ENCODE measurements at regions not wholly inside any gene's neighbourhood (a gene's known extent, or its start where the extent isn't known, plus 50 kb on each side); places are given as distances from the start of the nearest gene placed in this dataset.

GRCh38 chr4:24656906-24657305 lies 72.6 kb upstream of the DHX15 start:
- Mint-ChIP-seq H3K4me1 (peaks cover 16 to 21% of the 10 kb centered on the region in 2 donors), H3K4me3 (no peak overlapping the region), H3K9me3 (peaks cover 0 to 2% (median 0%) of the 10 kb centered on the region in 6 donors), H3K27me3 (ENCODE audit: low read depth in 3 of 3) (peaks cover 6 to 24% (median 16%) of the 10 kb centered on the region in 3 donors), H3K27ac (no peak overlapping the region), H3K36me3 (no peaks in the 10 kb centered on the region)
- DNase-seq = no peak

- Mint-ChIP-seq H3K27ac (peak overlapping the region in 2 of 6 donors; percentile 51 to 75), H3K4me1 (peaks cover 16 to 21% of the 10 kb centered on the region in 2 donors), H3K36me3 (no peaks in the 10 kb centered on the region), H3K4me3 (peak overlapping the region in 4 of 5 donors; percentile 12 to 73 (median 41)), H3K9me3 (peaks cover 0 to 2% (median 0%) of the 10 kb centered on the region in 6 donors), H3K27me3 (ENCODE audit: low read depth in 3 of 3) (peaks cover 8 to 20% (median 16%) of the 10 kb centered on the region in 3 donors)
- DNase-seq = peak; percentile 19 to 37 (median 35)
Measured at GRCh38 chr4:24657768-24658617, 73.6 kb upstream of the DHX15 start.

DNA sequence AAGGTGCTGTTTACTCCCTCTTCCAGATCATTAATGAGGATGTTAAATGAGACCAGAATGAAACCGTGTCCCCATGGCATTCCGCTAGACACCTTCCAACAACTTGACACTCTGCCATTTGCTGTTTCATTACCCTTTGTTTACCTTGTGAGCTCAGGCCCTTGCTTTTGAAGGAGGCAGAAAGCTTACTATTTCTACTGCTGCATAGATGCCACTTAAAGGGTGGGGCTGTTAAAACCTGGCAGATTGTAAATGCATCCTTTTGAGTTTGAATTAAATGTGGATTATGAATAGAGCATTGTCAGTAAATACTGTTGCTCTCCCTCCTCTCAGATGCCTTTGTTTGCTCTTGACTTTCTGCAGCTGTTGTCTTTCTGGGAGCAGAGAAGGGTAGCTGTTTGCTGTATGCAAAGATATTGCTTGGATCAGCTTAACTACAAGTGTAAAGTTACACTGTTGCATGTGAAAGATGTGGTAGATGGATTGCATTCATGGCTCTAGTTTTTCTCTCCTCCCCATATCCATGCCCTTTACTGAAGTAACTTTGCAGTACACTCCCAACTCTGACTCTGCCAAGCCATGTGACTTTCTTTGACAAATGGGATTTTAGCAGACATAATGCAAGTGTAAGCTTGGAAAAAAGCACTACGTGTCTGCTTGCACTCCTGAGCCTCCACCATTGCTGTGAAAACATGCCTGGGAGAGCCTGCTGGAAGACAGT lies 75.0 kb upstream of the DHX15 start:
- Mint-ChIP-seq H3K27me3 (ENCODE audit: low read depth in 3 of 3) (peaks cover 6 to 19% (median 13%) of the 10 kb centered on the region in 3 donors), H3K27ac (no peak overlapping the region)

DNA sequence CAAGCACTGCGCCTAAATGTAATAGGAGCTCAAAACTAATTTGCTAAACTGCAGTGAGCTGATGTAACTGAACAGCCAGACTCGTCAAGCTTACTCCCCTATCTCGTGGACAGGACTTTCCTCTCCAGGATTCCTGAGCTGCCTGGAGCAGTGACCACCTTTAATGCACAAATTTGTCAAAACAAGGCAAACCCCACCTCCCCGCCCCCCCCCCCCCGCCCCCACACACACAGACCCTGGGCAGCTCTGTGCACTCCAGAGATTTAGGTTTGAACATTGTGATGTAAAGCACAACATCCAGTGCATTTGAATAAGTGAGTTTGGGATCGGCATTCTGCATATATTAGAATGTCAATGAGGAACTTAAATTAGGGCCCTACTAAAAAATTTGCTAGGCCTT lies 77.7 kb upstream of the DHX15 start:
- peaks cover 13 to 21% of the 10 kb centered on the region in 2 donors for H3K4me1 Mint-ChIP-seq
- DNase-seq = no peak
- no peaks in the 10 kb centered on the region for H3K36me3 Mint-ChIP-seq
- no peak overlapping the region for H3K27ac Mint-ChIP-seq
- H3K4me3 Mint-ChIP-seq = no peak overlapping the region
- H3K9me3 Mint-ChIP-seq = no peaks in the 10 kb centered on the region
- H3K27me3 Mint-ChIP-seq (ENCODE audit: low read depth in 3 of 3) = peaks cover 3 to 7% (median 6%) of the 10 kb centered on the region in 3 donors

More for the DNA sequence above, 75.0 kb upstream of the DHX15 start:
- Mint-ChIP-seq H3K4me3 (no peak overlapping the region), H3K36me3 (no peaks in the 10 kb centered on the region), H3K4me1 (peaks cover 16 to 21% of the 10 kb centered on the region in 2 donors), H3K9me3 (no peaks in the 10 kb centered on the region)
- DNase-seq = no peak

DNA sequence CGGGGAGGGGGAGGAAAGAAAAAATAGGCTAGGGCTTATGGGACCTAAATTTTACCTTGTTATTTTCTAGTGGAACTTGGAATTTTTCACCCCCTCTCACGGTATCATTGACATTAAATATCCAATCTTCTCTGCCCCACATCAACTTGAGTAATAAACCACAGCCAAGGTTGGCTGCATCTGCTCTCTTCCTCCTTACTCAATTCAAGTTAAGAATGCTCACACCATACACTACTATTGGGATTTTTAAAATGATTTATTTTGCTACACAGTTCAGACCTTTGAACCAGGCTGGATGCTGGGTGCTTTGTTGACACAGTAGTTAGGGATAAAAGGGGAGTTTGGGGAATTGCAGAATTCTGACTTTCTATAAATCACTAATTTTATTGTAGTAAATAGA lies 78.2 kb upstream of the DHX15 start:
- H3K4me3 Mint-ChIP-seq = no peak overlapping the region
- H3K27ac Mint-ChIP-seq = no peak overlapping the region

GRCh38 chr4:24664956-24665355 lies 80.6 kb upstream of the DHX15 start:
- Mint-ChIP-seq H3K4me3 (no peak overlapping the region), H3K36me3 (no peaks in the 10 kb centered on the region), H3K27me3 (ENCODE audit: low read depth in 3 of 3) (peaks cover 0 to 4% (median 4%) of the 10 kb centered on the region in 3 donors), H3K4me1 (no peaks in the 10 kb centered on the region), H3K27ac (no peak overlapping the region), H3K9me3 (no peaks in the 10 kb centered on the region)
- DNase-seq = no peak

More for the DNA sequence above, 78.2 kb upstream of the DHX15 start:
- Mint-ChIP-seq H3K9me3 (no peaks in the 10 kb centered on the region), H3K27me3 (ENCODE audit: low read depth in 3 of 3) (peaks cover 3 to 7% (median 6%) of the 10 kb centered on the region in 3 donors), H3K36me3 (no peaks in the 10 kb centered on the region), H3K4me1 (peaks cover 13 to 21% of the 10 kb centered on the region in 2 donors)
- no peak for DNase-seq

- Mint-ChIP-seq H3K4me3 (no peak overlapping the region), H3K36me3 (no peaks in the 10 kb centered on the region), H3K9me3 (no peaks in the 10 kb centered on the region), H3K4me1 (no peaks in the 10 kb centered on the region), H3K27ac (no peak overlapping the region), H3K27me3 (ENCODE audit: low read depth in 3 of 3) (peaks cover 0 to 6% (median 4%) of the 10 kb centered on the region in 3 donors)
- DNase-seq = no peak
Measured at GRCh38 chr4:24666316-24666715, 82.0 kb upstream of the DHX15 start.

DNA sequence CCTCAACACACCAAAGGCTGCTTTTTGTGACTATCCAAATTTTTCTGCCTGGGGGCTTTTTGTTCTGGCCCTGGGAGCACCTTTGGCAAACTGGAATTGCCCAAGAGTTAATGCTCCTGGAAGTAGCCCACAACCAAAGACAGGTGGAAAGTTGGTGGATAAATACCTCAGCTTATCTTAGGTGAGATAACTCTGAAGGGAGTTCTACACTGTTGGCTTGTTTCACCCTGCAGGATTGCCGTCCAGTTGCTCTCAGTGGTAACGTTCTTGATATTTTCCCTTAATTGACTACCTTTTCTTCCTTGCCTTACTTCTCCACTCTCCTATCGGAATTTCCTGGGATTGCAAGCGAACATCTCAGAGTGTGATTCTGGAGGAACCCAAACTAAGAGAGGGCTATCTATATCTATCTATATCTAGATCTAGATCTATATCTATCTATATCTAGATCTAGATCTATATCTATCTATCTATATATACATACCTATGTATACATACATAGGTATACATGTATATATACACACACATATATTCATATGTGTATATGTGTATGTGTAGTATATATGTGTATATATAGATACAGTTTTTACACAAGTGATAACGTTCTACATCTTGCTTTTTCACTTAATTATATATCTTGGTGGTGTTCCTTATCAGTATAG lies 82.6 kb upstream of the DHX15 start:
- H3K9me3 Mint-ChIP-seq = no peaks in the 10 kb centered on the region

DNA sequence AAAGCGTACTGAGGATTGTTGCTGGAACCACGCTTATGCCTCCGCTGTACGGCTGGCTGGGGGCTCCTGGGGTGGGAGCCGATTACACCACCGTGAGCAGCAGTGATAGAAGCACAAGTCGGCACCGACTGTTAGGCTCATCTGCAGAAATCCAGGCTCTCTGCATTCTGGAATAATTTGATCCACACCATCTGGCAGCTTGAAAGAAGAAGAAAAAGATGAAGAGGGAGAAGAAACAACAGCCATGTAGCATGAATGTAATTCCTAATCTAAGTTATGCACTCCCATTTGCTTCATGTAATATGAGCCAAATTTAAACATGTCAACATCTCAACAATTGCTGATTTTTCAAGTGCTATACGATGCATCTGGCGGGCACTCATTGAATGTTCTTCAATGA lies 84.6 kb upstream of the DHX15 start:
- peaks cover 0 to 3% (median 2%) of the 10 kb centered on the region in 3 donors for H3K27me3 Mint-ChIP-seq (ENCODE audit: low read depth in 3 of 3)
- H3K4me3 Mint-ChIP-seq = no peak overlapping the region
- H3K9me3 Mint-ChIP-seq = peaks cover 0 to 2% (median 0%) of the 10 kb centered on the region in 6 donors
- no peak overlapping the region for H3K27ac Mint-ChIP-seq
- H3K4me1 Mint-ChIP-seq = no peaks in the 10 kb centered on the region
- H3K36me3 Mint-ChIP-seq = no peaks in the 10 kb centered on the region
- no peak for DNase-seq

More for the DNA sequence above, 82.6 kb upstream of the DHX15 start:
- Mint-ChIP-seq H3K36me3 (no peaks in the 10 kb centered on the region), H3K27me3 (ENCODE audit: low read depth in 3 of 3) (peaks cover 0 to 4% (median 3%) of the 10 kb centered on the region in 3 donors), H3K4me1 (no peaks in the 10 kb centered on the region), H3K4me3 (no peak overlapping the region), H3K27ac (no peak overlapping the region)
- no peak for DNase-seq

GRCh38 chr4:24669751-24670150 lies 85.4 kb upstream of the DHX15 start:
- Mint-ChIP-seq H3K4me1 (no peaks in the 10 kb centered on the region), H3K36me3 (no peaks in the 10 kb centered on the region), H3K27me3 (ENCODE audit: low read depth in 3 of 3) (peaks cover 0 to 3% (median 3%) of the 10 kb centered on the region in 3 donors), H3K4me3 (no peak overlapping the region), H3K9me3 (peaks cover 0 to 2% (median 0%) of the 10 kb centered on the region in 6 donors), H3K27ac (no peak overlapping the region)
- DNase-seq = no peak

DNA sequence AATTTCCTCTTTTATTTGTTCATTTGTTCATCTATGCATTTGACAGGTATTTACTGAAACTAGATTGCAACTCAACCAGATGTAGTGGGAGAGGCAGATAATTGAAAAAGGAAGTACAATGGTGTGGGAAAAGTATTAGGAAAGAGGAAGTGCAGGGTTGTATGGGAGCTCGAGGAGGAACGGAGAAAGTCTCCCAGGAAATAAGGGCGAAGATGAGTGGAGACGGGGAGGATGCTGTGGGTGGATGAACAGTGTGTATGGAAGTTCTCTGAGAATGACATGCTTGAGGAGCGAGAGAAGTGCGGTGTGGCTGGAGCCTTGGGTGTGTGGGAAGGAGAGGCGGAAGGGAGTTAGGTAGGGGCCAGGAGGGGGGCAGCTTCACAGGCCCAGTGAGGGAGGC lies 87.5 kb upstream of the DHX15 start:
- Mint-ChIP-seq H3K36me3 (no peaks in the 10 kb centered on the region), H3K27ac (no peak overlapping the region)

DNA sequence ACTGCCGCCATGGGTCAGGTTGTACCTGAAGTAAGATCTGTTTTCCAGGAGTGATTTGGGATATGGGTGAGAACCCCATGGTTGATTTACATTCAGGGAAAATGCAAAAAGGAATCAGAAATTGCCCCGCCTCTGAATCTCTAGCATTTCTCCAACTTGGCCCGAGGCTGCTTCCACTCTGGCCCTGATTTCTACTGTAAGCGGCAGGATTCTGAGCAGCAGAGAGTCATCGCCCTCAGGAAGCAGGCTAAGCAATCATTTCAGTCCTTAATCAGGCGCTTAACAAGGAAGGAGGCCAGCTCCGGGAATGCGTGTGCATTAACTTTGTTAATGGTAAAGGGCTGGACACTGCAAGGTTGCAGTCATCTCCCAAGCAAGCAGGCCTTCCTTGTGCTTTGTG lies 88.5 kb upstream of the DHX15 start:
- H3K27me3 Mint-ChIP-seq (ENCODE audit: low read depth in 3 of 3) = peaks cover 0 to 8% (median 5%) of the 10 kb centered on the region in 3 donors
- peaks cover 0 to 5% (median 0%) of the 10 kb centered on the region in 6 donors for H3K9me3 Mint-ChIP-seq
- no peak overlapping the region for H3K4me3 Mint-ChIP-seq
- DNase-seq = no peak
- no peaks in the 10 kb centered on the region for H3K4me1 Mint-ChIP-seq
- H3K27ac Mint-ChIP-seq = no peak overlapping the region
- H3K36me3 Mint-ChIP-seq = no peaks in the 10 kb centered on the region

More for the DNA sequence above, 87.5 kb upstream of the DHX15 start:
- Mint-ChIP-seq H3K9me3 (peaks cover 0 to 5% (median 0%) of the 10 kb centered on the region in 6 donors), H3K27me3 (ENCODE audit: low read depth in 3 of 3) (peaks cover 0 to 6% (median 5%) of the 10 kb centered on the region in 3 donors), H3K4me3 (no peak overlapping the region), H3K4me1 (no peaks in the 10 kb centered on the region)
- DNase-seq = no peak

GRCh38 chr4:24674279-24674678 lies 89.9 kb upstream of the DHX15 start:
- no peaks in the 10 kb centered on the region for H3K36me3 Mint-ChIP-seq

More at GRCh38 chr4:24674279-24674678, 89.9 kb upstream of the DHX15 start:
- DNase-seq = no peak
- Mint-ChIP-seq H3K4me1 (no peaks in the 10 kb centered on the region), H3K4me3 (no peak overlapping the region), H3K9me3 (peaks cover 0 to 5% (median 0%) of the 10 kb centered on the region in 6 donors), H3K27me3 (ENCODE audit: low read depth in 3 of 3) (peaks cover 0 to 7% (median 5%) of the 10 kb centered on the region in 3 donors), H3K27ac (no peak overlapping the region)
